ENCODE measurements at regions not wholly inside any gene's neighbourhood (a gene's known extent, or its start where the extent isn't known, plus 50 kb on each side); places are given as distances from the start of the nearest gene placed in this dataset.

GRCh38 chr15:31254431-31255175, 72.0 kb upstream of the KLF13 start:
- Histone ChIP-seq H3K79me1 (replicated peaks; ENCODE audit: low read length, poor library complexity, severe bottlenecking) (no peaks in the 10 kb centered on the region), H3K4me1 (ENCODE audit: control insufficient read depth, insufficient read depth, low read depth, low read length) (peaks cover 13% of the 10 kb centered on the region), H2BK12ac (ENCODE audit: low read length in 2 of 2) (no peak overlapping the region), H3K27me3 (ENCODE audit: control insufficient read depth in 1 of 2, insufficient read depth in 1 of 2, low read length in 2 of 2) (peaks cover 0 to 21% of the 10 kb centered on the region in 2 experiments), H3K4ac (ENCODE audit: low read depth in 1 of 2, low read length in 2 of 2) (no peak overlapping the region), H3K9me3 (ENCODE audit: control insufficient read depth, low read length) (no peaks in the 10 kb centered on the region), H2BK120ac (ENCODE audit: low read depth, low read length) (no peak overlapping the region), H4K8ac (ENCODE audit: low read length) (no peak overlapping the region), H3K36me3 (ENCODE audit: control insufficient read depth in 1 of 2, insufficient read depth in 2 of 2, low read depth in 1 of 2, low read length in 2 of 2) (no peaks in the 10 kb centered on the region), H3K9ac (ENCODE audit: low read length) (no peak overlapping the region), H3K27ac (ENCODE audit: low read length, poor library complexity, severe bottlenecking) (peak overlapping the region; percentile 64), H4K91ac (ENCODE audit: low read length) (no peak overlapping the region), H2BK15ac (ENCODE audit: low read depth, poor library complexity, severe bottlenecking) (no peak overlapping the region), H2BK5ac (ENCODE audit: low read depth, low read length, poor library complexity, severe bottlenecking) (no peak overlapping the region), H3K4me3 (ENCODE audit: insufficient read depth in 1 of 2, low read depth in 1 of 2, low read length in 2 of 2) (no peak overlapping the region), H3K18ac (ENCODE audit: low read depth in 1 of 2, low read length in 2 of 2) (no peak overlapping the region), H2AFZ (ENCODE audit: low read depth, low read length) (no peak overlapping the region), H3K4me2 (ENCODE audit: low read length, poor library complexity, severe bottlenecking) (no peak overlapping the region), H3K14ac (ENCODE audit: low read length in 2 of 2) (peak overlapping the region in 1 of 2 experiments; percentile 26), H3K23ac (ENCODE audit: low read length in 2 of 2) (no peak overlapping the region), H2AK5ac (ENCODE audit: low read length, severe bottlenecking) (peak overlapping the region; percentile 63)
- no peak for DNase-seq
- 65% methylated on average over 7 of the region's 7 CpGs for WGBS

GRCh38 chr15:31255176-31255510, 71.5 kb upstream of the KLF13 start:
- no peaks in the 10 kb centered on the region for H3K79me1 ChIP-seq (replicated peaks; ENCODE audit: low read length, poor library complexity, severe bottlenecking)
- no peak overlapping the region for H2AFZ ChIP-seq (ENCODE audit: low read depth, low read length)
- H3K36me3 ChIP-seq (ENCODE audit: control insufficient read depth in 1 of 2, insufficient read depth in 2 of 2, low read depth in 1 of 2, low read length in 2 of 2), result no peaks in the 10 kb centered on the region
- DNase-seq, result no peak
- no peak overlapping the region for H2BK12ac ChIP-seq (ENCODE audit: low read length in 2 of 2)
- no peak overlapping the region for H3K9ac ChIP-seq (ENCODE audit: low read length)
- H3K27me3 ChIP-seq (ENCODE audit: control insufficient read depth in 1 of 2, insufficient read depth in 1 of 2, low read length in 2 of 2), result peaks cover 0 to 15% of the 10 kb centered on the region in 2 experiments
- no peak overlapping the region for H3K14ac ChIP-seq (ENCODE audit: low read length in 2 of 2)
- H3K4me3 ChIP-seq (ENCODE audit: insufficient read depth in 1 of 2, low read depth in 1 of 2, low read length in 2 of 2), result no peak overlapping the region
- no peak overlapping the region for H4K8ac ChIP-seq (ENCODE audit: low read length)
- 85% methylated on average over 5 of the region's 5 CpGs for WGBS
- no peak overlapping the region for H4K91ac ChIP-seq (ENCODE audit: low read length)
- H2BK120ac ChIP-seq (ENCODE audit: low read depth, low read length), result no peak overlapping the region
- H3K4ac ChIP-seq (ENCODE audit: low read depth in 1 of 2, low read length in 2 of 2), result no peak overlapping the region
- no peaks in the 10 kb centered on the region for H3K9me3 ChIP-seq (ENCODE audit: control insufficient read depth, low read length)
- no peak overlapping the region for H3K18ac ChIP-seq (ENCODE audit: low read depth in 1 of 2, low read length in 2 of 2)
- no peak overlapping the region for H3K4me2 ChIP-seq (ENCODE audit: low read length, poor library complexity, severe bottlenecking)
- no peak overlapping the region for H2BK5ac ChIP-seq (ENCODE audit: low read depth, low read length, poor library complexity, severe bottlenecking)
- no peak overlapping the region for H3K23ac ChIP-seq (ENCODE audit: low read length in 2 of 2)
- H3K4me1 ChIP-seq (ENCODE audit: control insufficient read depth, insufficient read depth, low read depth, low read length), result peaks cover 13% of the 10 kb centered on the region
- H2AK5ac ChIP-seq (ENCODE audit: low read length, severe bottlenecking), result no peak overlapping the region
- H3K27ac ChIP-seq (ENCODE audit: low read length, poor library complexity, severe bottlenecking), result no peak overlapping the region
- no peak overlapping the region for H2BK15ac ChIP-seq (ENCODE audit: low read depth, poor library complexity, severe bottlenecking)

- Histone ChIP-seq H3K27me3 (ENCODE audit: control insufficient read depth in 1 of 2, insufficient read depth in 1 of 2, low read length in 2 of 2) (peaks cover 0 to 11% of the 10 kb centered on the region in 2 experiments), H3K4ac (ENCODE audit: low read depth in 1 of 2, low read length in 2 of 2) (no peak overlapping the region), H3K4me1 (ENCODE audit: control insufficient read depth, insufficient read depth, low read depth, low read length) (peaks cover 13% of the 10 kb centered on the region), H4K91ac (ENCODE audit: low read length) (no peak overlapping the region), H3K4me2 (ENCODE audit: low read length, poor library complexity, severe bottlenecking) (no peak overlapping the region), H3K14ac (ENCODE audit: low read length in 2 of 2) (no peak overlapping the region), H2AFZ (ENCODE audit: low read depth, low read length) (no peak overlapping the region), H2AK5ac (ENCODE audit: low read length, severe bottlenecking) (no peak overlapping the region), H3K4me3 (ENCODE audit: insufficient read depth in 1 of 2, low read depth in 1 of 2, low read length in 2 of 2) (no peak overlapping the region), H2BK5ac (ENCODE audit: low read depth, low read length, poor library complexity, severe bottlenecking) (no peak overlapping the region), H3K36me3 (ENCODE audit: control insufficient read depth in 1 of 2, insufficient read depth in 2 of 2, low read depth in 1 of 2, low read length in 2 of 2) (no peaks in the 10 kb centered on the region), H3K79me1 (replicated peaks; ENCODE audit: low read length, poor library complexity, severe bottlenecking) (no peaks in the 10 kb centered on the region), H3K9ac (ENCODE audit: low read length) (no peak overlapping the region), H3K18ac (ENCODE audit: low read depth in 1 of 2, low read length in 2 of 2) (no peak overlapping the region), H3K9me3 (ENCODE audit: control insufficient read depth, low read length) (no peaks in the 10 kb centered on the region), H2BK15ac (ENCODE audit: low read depth, poor library complexity, severe bottlenecking) (no peak overlapping the region), H3K27ac (ENCODE audit: low read length, poor library complexity, severe bottlenecking) (no peak overlapping the region), H2BK120ac (ENCODE audit: low read depth, low read length) (no peak overlapping the region), H3K23ac (ENCODE audit: low read length in 2 of 2) (no peak overlapping the region), H4K8ac (ENCODE audit: low read length) (no peak overlapping the region), H2BK12ac (ENCODE audit: low read length in 2 of 2) (no peak overlapping the region)
- DNase-seq, result no peak
- 73% methylated on average over 6 of the region's 9 CpGs for WGBS
Observed at GRCh38 chr15:31255732-31256377, 70.8 kb upstream of the KLF13 start.

GRCh38 chr15:31256378-31257265, 70.0 kb upstream of the KLF13 start:
- Histone ChIP-seq H3K9ac (ENCODE audit: low read length) (no peak overlapping the region), H3K27me3 (ENCODE audit: control insufficient read depth in 1 of 2, insufficient read depth in 1 of 2, low read length in 2 of 2) (peaks cover 0 to 5% of the 10 kb centered on the region in 2 experiments), H4K8ac (ENCODE audit: low read length) (no peak overlapping the region), H3K14ac (ENCODE audit: low read length in 2 of 2) (no peak overlapping the region), H3K9me3 (ENCODE audit: control insufficient read depth, low read length) (no peaks in the 10 kb centered on the region), H2BK15ac (ENCODE audit: low read depth, poor library complexity, severe bottlenecking) (no peak overlapping the region), H3K4me1 (ENCODE audit: control insufficient read depth, insufficient read depth, low read depth, low read length) (peaks cover 17% of the 10 kb centered on the region), H3K23ac (ENCODE audit: low read length in 2 of 2) (no peak overlapping the region), H2AK5ac (ENCODE audit: low read length, severe bottlenecking) (no peak overlapping the region), H3K36me3 (ENCODE audit: control insufficient read depth in 1 of 2, insufficient read depth in 2 of 2, low read depth in 1 of 2, low read length in 2 of 2) (no peaks in the 10 kb centered on the region), H3K4me2 (ENCODE audit: low read length, poor library complexity, severe bottlenecking) (no peak overlapping the region), H3K4ac (ENCODE audit: low read depth in 1 of 2, low read length in 2 of 2) (no peak overlapping the region), H3K4me3 (ENCODE audit: insufficient read depth in 1 of 2, low read depth in 1 of 2, low read length in 2 of 2) (no peak overlapping the region), H2BK120ac (ENCODE audit: low read depth, low read length) (no peak overlapping the region), H2BK12ac (ENCODE audit: low read length in 2 of 2) (no peak overlapping the region), H3K18ac (ENCODE audit: low read depth in 1 of 2, low read length in 2 of 2) (no peak overlapping the region), H2BK5ac (ENCODE audit: low read depth, low read length, poor library complexity, severe bottlenecking) (no peak overlapping the region), H3K79me1 (replicated peaks; ENCODE audit: low read length, poor library complexity, severe bottlenecking) (no peaks in the 10 kb centered on the region), H3K27ac (ENCODE audit: low read length, poor library complexity, severe bottlenecking) (no peak overlapping the region), H2AFZ (ENCODE audit: low read depth, low read length) (no peak overlapping the region), H4K91ac (ENCODE audit: low read length) (no peak overlapping the region)
- WGBS, result 76% methylated on average over 8 of the region's 11 CpGs
- DNase-seq, result no peak

All from mesenchymal stem cell (in vitro differentiated cells and primary cell).